ENCODE measurements at regions not wholly inside any gene's neighbourhood (a gene's known extent, or its start where the extent isn't known, plus 50 kb on each side); places are given as distances from the start of the nearest gene placed in this dataset.
"Not testable (repeated sequence)": the region's sequence is repeated elsewhere in the genome, so short reads cannot be mapped to it uniquely, and the experiment has no call there.

- H3K4me1 ChIP-seq (ENCODE audit: control insufficient read depth in 2 of 2, insufficient read depth in 2 of 2, low read length in 1 of 2) = no peaks in the 10 kb centered on the region
- no peak overlapping the region for H3K4me3 ChIP-seq (ENCODE audit: low read depth in 1 of 2, low read length in 2 of 2)
- no peak overlapping the region for H3K27ac ChIP-seq (ENCODE audit: low read depth in 2 of 2, low read length in 1 of 2)
- 60 to 62% methylated on average over 26 of the region's 26 CpGs for WGBS, 2 donors
- no peaks in the 10 kb centered on the region for H3K27me3 ChIP-seq (ENCODE audit: control insufficient read depth in 1 of 2, insufficient read depth in 2 of 2, low read length in 2 of 2)
- no peaks in the 10 kb centered on the region for H3K36me3 ChIP-seq (ENCODE audit: control insufficient read depth in 2 of 2, insufficient read depth in 2 of 2, low read length in 1 of 2)
- H3K9me3 ChIP-seq (ENCODE audit: control insufficient read depth in 2 of 2, insufficient read depth in 1 of 2, low read depth in 1 of 2, low read length in 1 of 2) = no peaks in the 10 kb centered on the region
Observed at GRCh38 chr14:106802413-106803364, 1276.3 kb downstream of the TMEM121 start.

- H3K27ac ChIP-seq (ENCODE audit: low read depth in 2 of 2, low read length in 1 of 2) = no peak overlapping the region
- H3K4me3 ChIP-seq (ENCODE audit: low read depth in 1 of 2, low read length in 2 of 2) = no peak overlapping the region
- no peaks in the 10 kb centered on the region for H3K9me3 ChIP-seq (ENCODE audit: control insufficient read depth in 2 of 2, insufficient read depth in 1 of 2, low read depth in 1 of 2, low read length in 1 of 2)
- H3K27me3 ChIP-seq (ENCODE audit: control insufficient read depth in 1 of 2, insufficient read depth in 2 of 2, low read length in 2 of 2) = no peaks in the 10 kb centered on the region
- WGBS, 2 donors = 51 to 63% methylated on average over 6 of the region's 6 CpGs
- no peaks in the 10 kb centered on the region for H3K4me1 ChIP-seq (ENCODE audit: control insufficient read depth in 2 of 2, insufficient read depth in 2 of 2, low read length in 1 of 2)
- no peaks in the 10 kb centered on the region for H3K36me3 ChIP-seq (ENCODE audit: control insufficient read depth in 2 of 2, insufficient read depth in 2 of 2, low read length in 1 of 2)
Observed at GRCh38 chr14:106803379-106803778, 1277.0 kb downstream of the TMEM121 start.

GRCh38 chr14:106807493-106807892 lies 1281.1 kb downstream of the TMEM121 start:
- 38 to 42% methylated on average over 3 of the region's 3 CpGs for WGBS, 2 donors
- no peaks in the 10 kb centered on the region for H3K4me1 ChIP-seq (ENCODE audit: control insufficient read depth in 2 of 2, insufficient read depth in 2 of 2, low read length in 1 of 2)
- H3K4me3 ChIP-seq (ENCODE audit: low read depth in 1 of 2, low read length in 2 of 2) = no peak overlapping the region
- no peak overlapping the region for H3K27ac ChIP-seq (ENCODE audit: low read depth in 2 of 2, low read length in 1 of 2)
- H3K27me3 ChIP-seq (ENCODE audit: control insufficient read depth in 1 of 2, insufficient read depth in 2 of 2, low read length in 2 of 2) = no peaks in the 10 kb centered on the region
- H3K36me3 ChIP-seq (ENCODE audit: control insufficient read depth in 2 of 2, insufficient read depth in 2 of 2, low read length in 1 of 2) = no peaks in the 10 kb centered on the region
- peaks cover 0 to 3% of the 10 kb centered on the region in 2 donors for H3K9me3 ChIP-seq (ENCODE audit: control insufficient read depth in 2 of 2, insufficient read depth in 1 of 2, low read depth in 1 of 2, low read length in 1 of 2)

GRCh38 chr14:106808458-106808857 lies 1282.1 kb downstream of the TMEM121 start:
- Histone ChIP-seq H3K27me3 (ENCODE audit: control insufficient read depth in 1 of 2, insufficient read depth in 2 of 2, low read length in 2 of 2) (no peaks in the 10 kb centered on the region), H3K27ac (ENCODE audit: low read depth in 2 of 2, low read length in 1 of 2) (no peak overlapping the region), H3K36me3 (ENCODE audit: control insufficient read depth in 2 of 2, insufficient read depth in 2 of 2, low read length in 1 of 2) (no peaks in the 10 kb centered on the region), H3K4me3 (ENCODE audit: low read depth in 1 of 2, low read length in 2 of 2) (no peak overlapping the region), H3K9me3 (ENCODE audit: control insufficient read depth in 2 of 2, insufficient read depth in 1 of 2, low read depth in 1 of 2, low read length in 1 of 2) (peaks cover 0 to 3% of the 10 kb centered on the region in 2 donors), H3K4me1 (ENCODE audit: control insufficient read depth in 2 of 2, insufficient read depth in 2 of 2, low read length in 1 of 2) (no peaks in the 10 kb centered on the region)
- 19 to 22% methylated on average over 3 of the region's 3 CpGs for WGBS, 2 donors

- Histone ChIP-seq H3K36me3 (ENCODE audit: control insufficient read depth in 2 of 2, insufficient read depth in 2 of 2, low read length in 1 of 2) (no peaks in the 10 kb centered on the region), H3K4me3 (ENCODE audit: low read depth in 1 of 2, low read length in 2 of 2) (no peak overlapping the region), H3K27ac (ENCODE audit: low read depth in 2 of 2, low read length in 1 of 2) (no peak overlapping the region), H3K9me3 (ENCODE audit: control insufficient read depth in 2 of 2, insufficient read depth in 1 of 2, low read depth in 1 of 2, low read length in 1 of 2) (peaks cover 0 to 3% of the 10 kb centered on the region in 2 donors), H3K4me1 (ENCODE audit: control insufficient read depth in 2 of 2, insufficient read depth in 2 of 2, low read length in 1 of 2) (no peaks in the 10 kb centered on the region), H3K27me3 (ENCODE audit: control insufficient read depth in 1 of 2, insufficient read depth in 2 of 2, low read length in 2 of 2) (no peaks in the 10 kb centered on the region)
- WGBS, 2 donors = 71 to 79% methylated on average over 2 of the region's 2 CpGs
Observed at GRCh38 chr14:106808907-106809306, 1282.5 kb downstream of the TMEM121 start.

GRCh38 chr14:106809615-106810014 lies 1283.2 kb downstream of the TMEM121 start:
- Histone ChIP-seq H3K4me1 (ENCODE audit: control insufficient read depth in 2 of 2, insufficient read depth in 2 of 2, low read length in 1 of 2) (no peaks in the 10 kb centered on the region), H3K4me3 (ENCODE audit: low read depth in 1 of 2, low read length in 2 of 2) (no peak overlapping the region), H3K9me3 (ENCODE audit: control insufficient read depth in 2 of 2, insufficient read depth in 1 of 2, low read depth in 1 of 2, low read length in 1 of 2) (peaks cover 0 to 3% of the 10 kb centered on the region in 2 donors), H3K27ac (ENCODE audit: low read depth in 2 of 2, low read length in 1 of 2) (no peak overlapping the region), H3K36me3 (ENCODE audit: control insufficient read depth in 2 of 2, insufficient read depth in 2 of 2, low read length in 1 of 2) (no peaks in the 10 kb centered on the region), H3K27me3 (ENCODE audit: control insufficient read depth in 1 of 2, insufficient read depth in 2 of 2, low read length in 2 of 2) (no peaks in the 10 kb centered on the region)
- 59 to 60% methylated on average over 2 of the region's 2 CpGs for WGBS, 2 donors

GRCh38 chr14:106810168-106810567 lies 1283.8 kb downstream of the TMEM121 start:
- 70 to 75% methylated on average over 13 of the region's 13 CpGs for WGBS, 2 donors
- not testable (repeated sequence) for H3K36me3 ChIP-seq (ENCODE audit: control insufficient read depth in 2 of 2, insufficient read depth in 2 of 2, low read length in 1 of 2); H3K4me3 ChIP-seq (ENCODE audit: low read depth in 1 of 2, low read length in 2 of 2); H3K27me3 ChIP-seq (ENCODE audit: control insufficient read depth in 1 of 2, insufficient read depth in 2 of 2, low read length in 2 of 2); H3K9me3 ChIP-seq (ENCODE audit: control insufficient read depth in 2 of 2, insufficient read depth in 1 of 2, low read depth in 1 of 2, low read length in 1 of 2); H3K4me1 ChIP-seq (ENCODE audit: control insufficient read depth in 2 of 2, insufficient read depth in 2 of 2, low read length in 1 of 2); H3K27ac ChIP-seq (ENCODE audit: low read depth in 2 of 2, low read length in 1 of 2)

GRCh38 chr14:106811162-106811561 lies 1284.8 kb downstream of the TMEM121 start:
- H3K27ac ChIP-seq (ENCODE audit: low read depth in 2 of 2, low read length in 1 of 2) = no peak overlapping the region
- H3K36me3 ChIP-seq (ENCODE audit: control insufficient read depth in 2 of 2, insufficient read depth in 2 of 2, low read length in 1 of 2) = no peaks in the 10 kb centered on the region
- H3K9me3 ChIP-seq (ENCODE audit: control insufficient read depth in 2 of 2, insufficient read depth in 1 of 2, low read depth in 1 of 2, low read length in 1 of 2) = peaks cover 0 to 3% of the 10 kb centered on the region in 2 donors
- H3K4me3 ChIP-seq (ENCODE audit: low read depth in 1 of 2, low read length in 2 of 2) = no peak overlapping the region
- WGBS, 2 donors = 63 to 82% methylated on average over 1 of the region's 1 CpG
- no peaks in the 10 kb centered on the region for H3K27me3 ChIP-seq (ENCODE audit: control insufficient read depth in 1 of 2, insufficient read depth in 2 of 2, low read length in 2 of 2)
- H3K4me1 ChIP-seq (ENCODE audit: control insufficient read depth in 2 of 2, insufficient read depth in 2 of 2, low read length in 1 of 2) = no peaks in the 10 kb centered on the region

- no peaks in the 10 kb centered on the region for H3K36me3 ChIP-seq (ENCODE audit: control insufficient read depth in 2 of 2, insufficient read depth in 2 of 2, low read length in 1 of 2)
- WGBS, 2 donors = 83 to 86% methylated on average over 37 of the region's 37 CpGs
- H3K27ac ChIP-seq (ENCODE audit: low read depth in 2 of 2, low read length in 1 of 2) = no peak overlapping the region
- no peak overlapping the region for H3K4me3 ChIP-seq (ENCODE audit: low read depth in 1 of 2, low read length in 2 of 2)
- H3K27me3 ChIP-seq (ENCODE audit: control insufficient read depth in 1 of 2, insufficient read depth in 2 of 2, low read length in 2 of 2) = no peaks in the 10 kb centered on the region
- peaks cover 0 to 3% of the 10 kb centered on the region in 2 donors for H3K9me3 ChIP-seq (ENCODE audit: control insufficient read depth in 2 of 2, insufficient read depth in 1 of 2, low read depth in 1 of 2, low read length in 1 of 2)
- H3K4me1 ChIP-seq (ENCODE audit: control insufficient read depth in 2 of 2, insufficient read depth in 2 of 2, low read length in 1 of 2) = no peaks in the 10 kb centered on the region
Observed at GRCh38 chr14:106812788-106813476, 1286.5 kb downstream of the TMEM121 start.
